CD4-positive, alpha-beta T cell treated with Interleukin-17A for 4 hours (primary cell): ENCODE measurements at regions not wholly inside any gene's neighbourhood (a gene's known extent, or its start where the extent isn't known, plus 50 kb on each side); places are given as distances from the start of the nearest gene placed in this dataset.
A peak's percentile ranks its signal among the peaks of the same experiment; 100 is the strongest.

Source experiments
- DNase-seq: peaks from one replicate; pipeline ENCODE4 v3.0.0-alpha.2; 2020; ENCODE audit warnings: mixed read lengths

- no peak for DNase-seq
Observed at GRCh38 chr3:69567023-69567709, 172.1 kb upstream of the MITF start.

- DNase-seq, result no peak
Observed at GRCh38 chr3:69566275-69566674, 173.0 kb upstream of the MITF start.

- no peak for DNase-seq
Observed at GRCh38 chr3:69565316-69565715, 173.9 kb upstream of the MITF start.

GRCh38 chr3:69563981-69564380 lies 175.3 kb upstream of the MITF start:
- no peak for DNase-seq

- DNase-seq, result no peak
Observed at GRCh38 chr3:69563151-69563550, 176.1 kb upstream of the MITF start.

- no peak for DNase-seq
Observed at GRCh38 chr3:69562020-69562419, 176.1 kb upstream of the FRMD4B start.

GRCh38 chr3:69560818-69561217 lies 174.9 kb upstream of the FRMD4B start:
- no peak for DNase-seq

- DNase-seq, result no peak
Observed at GRCh38 chr3:69560116-69560515, 174.2 kb upstream of the FRMD4B start.

GRCh38 chr3:69558912-69559311 lies 173.0 kb upstream of the FRMD4B start:
- no peak for DNase-seq

GRCh38 chr3:69554576-69554975 lies 168.7 kb upstream of the FRMD4B start:
- DNase-seq, result no peak

GRCh38 chr3:69553888-69554287 lies 168.0 kb upstream of the FRMD4B start:
- no peak for DNase-seq

GRCh38 chr3:69547461-69547880 lies 161.6 kb upstream of the FRMD4B start:
- DNase-seq, result no peak

GRCh38 chr3:69542805-69543429 lies 157.0 kb upstream of the FRMD4B start:
- no peak for DNase-seq

- DNase-seq, result peak; percentile 2
Observed at GRCh38 chr3:69542089-69542804, 156.4 kb upstream of the FRMD4B start.

GRCh38 chr3:69541711-69542088 lies 155.8 kb upstream of the FRMD4B start:
- no peak for DNase-seq

GRCh38 chr3:69540706-69541581 lies 155.1 kb upstream of the FRMD4B start:
- DNase-seq, result no peak

GRCh38 chr3:69539134-69539533 lies 153.2 kb upstream of the FRMD4B start:
- no peak for DNase-seq

- no peak for DNase-seq
Observed at GRCh38 chr3:69538281-69538680, 152.4 kb upstream of the FRMD4B start.

GRCh38 chr3:69536306-69537020 lies 150.6 kb upstream of the FRMD4B start:
- DNase-seq, result no peak

GRCh38 chr3:69535613-69536012 lies 149.7 kb upstream of the FRMD4B start:
- no peak for DNase-seq

GRCh38 chr3:69532547-69533224 lies 146.8 kb upstream of the FRMD4B start:
- no peak for DNase-seq
